HepG2 (cell line): ENCODE measurements at regions not wholly inside any gene's neighbourhood (a gene's known extent, or its start where the extent isn't known, plus 50 kb on each side); places are given as distances from the start of the nearest gene placed in this dataset.

Experiments
- ATF7 ChIP-seq, 2 experiments: fragments of 450-650 bp in 1 of 2; sonication (generic) in 1 of 2; formaldehyde crosslinking in 1 of 2; IDR thresholded peaks; 2 replicates each; pipeline versions ENCODE4 v1.4.0 to v1.6.1; 2016 to 2020; ENCODE audit warnings: antibody characterized with exemption in 1 of 2, mild to moderate bottlenecking in 1 of 2, missing genetic modification reagents in 1 of 2
- CEBPB ChIP-seq: IDR thresholded peaks from 2 replicates; pipeline ENCODE4 v1.6.1; 2011; ENCODE audit warnings: low read depth, low read length, improper control_type of control experiment, borderline replicate concordance
- ZBTB7A ChIP-seq: sonication (generic); formaldehyde crosslinking; IDR thresholded peaks from 2 replicates; pipeline ENCODE4 v1.8.0; 2022; ENCODE audit warnings: mild to moderate bottlenecking, missing genetic modification reagents
- TF ChIP-seq, protein P1 (sequence below): sonication (generic); formaldehyde crosslinking; IDR thresholded peaks from 2 replicates; pipeline ENCODE4 v1.5.1; 2020; ENCODE audit warnings: missing genetic modification reagents, mild to moderate bottlenecking, borderline replicate concordance
- TF ChIP-seq, protein P2 (sequence below): sonication (generic); formaldehyde crosslinking; IDR thresholded peaks from 2 replicates; pipeline ENCODE4 v1.5.0; 2020; ENCODE audit warnings: mild to moderate bottlenecking, missing genetic modification reagents, moderate library complexity
- TF ChIP-seq, protein P3 (sequence below): sonication (generic); formaldehyde crosslinking; IDR thresholded peaks from 2 replicates; pipeline ENCODE4 v1.4.0; 2020; ENCODE audit warnings: missing genetic modification reagents
- TF ChIP-seq, protein P4 (sequence below): IDR thresholded peaks from 2 replicates; pipeline ENCODE4 v1.6.1; 2016; ENCODE audit warnings: mild to moderate bottlenecking

DNA sequence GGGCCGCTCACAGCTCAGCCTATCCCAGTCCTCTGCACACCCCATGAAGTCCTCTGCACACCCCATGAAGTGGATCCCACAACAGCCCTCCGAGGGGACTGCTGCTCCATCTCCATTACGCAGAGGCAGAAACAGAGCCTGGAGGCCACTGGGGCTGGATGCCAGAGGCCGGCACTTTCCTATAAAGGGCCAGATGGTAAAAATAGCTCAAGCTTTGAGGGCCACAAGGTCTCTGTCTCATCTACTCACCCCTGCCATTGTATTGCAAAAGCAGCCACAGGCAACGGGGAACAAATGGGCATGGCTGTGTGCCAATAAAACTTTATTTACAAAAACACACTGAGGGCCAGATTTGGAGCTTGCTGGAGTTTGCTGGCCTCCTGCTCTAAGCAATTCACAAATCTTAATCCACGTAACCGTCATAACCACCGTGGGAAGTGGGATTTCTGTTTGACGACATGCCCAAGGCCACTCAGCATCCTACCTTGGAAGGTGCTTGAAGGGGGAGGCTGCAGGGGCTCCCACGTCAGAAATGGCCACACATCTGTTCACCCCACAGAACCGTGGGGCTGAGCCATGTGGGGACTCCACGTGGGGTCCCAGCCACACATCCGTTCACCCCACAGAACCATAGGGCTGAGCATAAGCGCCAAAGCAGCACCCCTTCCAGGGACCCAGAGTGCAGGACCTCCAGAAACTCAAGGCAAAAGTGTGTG is 92.0 kb downstream of the NCOR2 start:
- TF ChIP-seq, protein P1, sequence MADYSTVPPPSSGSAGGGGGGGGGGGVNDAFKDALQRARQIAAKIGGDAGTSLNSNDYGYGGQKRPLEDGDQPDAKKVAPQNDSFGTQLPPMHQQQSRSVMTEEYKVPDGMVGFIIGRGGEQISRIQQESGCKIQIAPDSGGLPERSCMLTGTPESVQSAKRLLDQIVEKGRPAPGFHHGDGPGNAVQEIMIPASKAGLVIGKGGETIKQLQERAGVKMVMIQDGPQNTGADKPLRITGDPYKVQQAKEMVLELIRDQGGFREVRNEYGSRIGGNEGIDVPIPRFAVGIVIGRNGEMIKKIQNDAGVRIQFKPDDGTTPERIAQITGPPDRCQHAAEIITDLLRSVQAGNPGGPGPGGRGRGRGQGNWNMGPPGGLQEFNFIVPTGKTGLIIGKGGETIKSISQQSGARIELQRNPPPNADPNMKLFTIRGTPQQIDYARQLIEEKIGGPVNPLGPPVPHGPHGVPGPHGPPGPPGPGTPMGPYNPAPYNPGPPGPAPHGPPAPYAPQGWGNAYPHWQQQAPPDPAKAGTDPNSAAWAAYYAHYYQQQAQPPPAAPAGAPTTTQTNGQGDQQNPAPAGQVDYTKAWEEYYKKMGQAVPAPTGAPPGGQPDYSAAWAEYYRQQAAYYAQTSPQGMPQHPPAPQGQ (CRISPR knock-in tag) = no peak
- TF ChIP-seq CEBPB = no peak
- TF ChIP-seq ATF7 (IDR thresholded peaks at IDR 0.05) = no peak
- no peak for TF ChIP-seq ATF7 (CRISPR knock-in tag; IDR thresholded peaks at IDR 0.05)
- TF ChIP-seq, protein P2, sequence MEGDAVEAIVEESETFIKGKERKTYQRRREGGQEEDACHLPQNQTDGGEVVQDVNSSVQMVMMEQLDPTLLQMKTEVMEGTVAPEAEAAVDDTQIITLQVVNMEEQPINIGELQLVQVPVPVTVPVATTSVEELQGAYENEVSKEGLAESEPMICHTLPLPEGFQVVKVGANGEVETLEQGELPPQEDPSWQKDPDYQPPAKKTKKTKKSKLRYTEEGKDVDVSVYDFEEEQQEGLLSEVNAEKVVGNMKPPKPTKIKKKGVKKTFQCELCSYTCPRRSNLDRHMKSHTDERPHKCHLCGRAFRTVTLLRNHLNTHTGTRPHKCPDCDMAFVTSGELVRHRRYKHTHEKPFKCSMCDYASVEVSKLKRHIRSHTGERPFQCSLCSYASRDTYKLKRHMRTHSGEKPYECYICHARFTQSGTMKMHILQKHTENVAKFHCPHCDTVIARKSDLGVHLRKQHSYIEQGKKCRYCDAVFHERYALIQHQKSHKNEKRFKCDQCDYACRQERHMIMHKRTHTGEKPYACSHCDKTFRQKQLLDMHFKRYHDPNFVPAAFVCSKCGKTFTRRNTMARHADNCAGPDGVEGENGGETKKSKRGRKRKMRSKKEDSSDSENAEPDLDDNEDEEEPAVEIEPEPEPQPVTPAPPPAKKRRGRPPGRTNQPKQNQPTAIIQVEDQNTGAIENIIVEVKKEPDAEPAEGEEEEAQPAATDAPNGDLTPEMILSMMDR (CRISPR knock-in tag) = no peak
- TF ChIP-seq, protein P3, sequence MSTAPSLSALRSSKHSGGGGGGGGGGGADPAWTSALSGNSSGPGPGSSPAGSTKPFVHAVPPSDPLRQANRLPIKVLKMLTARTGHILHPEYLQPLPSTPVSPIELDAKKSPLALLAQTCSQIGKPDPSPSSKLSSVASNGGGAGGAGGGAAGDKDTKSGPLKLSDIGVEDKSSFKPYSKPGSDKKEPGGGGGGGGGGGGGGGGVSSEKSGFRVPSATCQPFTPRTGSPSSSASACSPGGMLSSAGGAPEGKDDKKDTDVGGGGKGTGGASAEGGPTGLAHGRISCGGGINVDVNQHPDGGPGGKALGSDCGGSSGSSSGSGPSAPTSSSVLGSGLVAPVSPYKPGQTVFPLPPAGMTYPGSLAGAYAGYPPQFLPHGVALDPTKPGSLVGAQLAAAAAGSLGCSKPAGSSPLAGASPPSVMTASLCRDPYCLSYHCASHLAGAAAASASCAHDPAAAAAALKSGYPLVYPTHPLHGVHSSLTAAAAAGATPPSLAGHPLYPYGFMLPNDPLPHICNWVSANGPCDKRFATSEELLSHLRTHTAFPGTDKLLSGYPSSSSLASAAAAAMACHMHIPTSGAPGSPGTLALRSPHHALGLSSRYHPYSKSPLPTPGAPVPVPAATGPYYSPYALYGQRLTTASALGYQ (CRISPR knock-in tag) = no peak
- TF ChIP-seq ZBTB7A (CRISPR knock-in tag) = no peak
- TF ChIP-seq, protein P4, sequence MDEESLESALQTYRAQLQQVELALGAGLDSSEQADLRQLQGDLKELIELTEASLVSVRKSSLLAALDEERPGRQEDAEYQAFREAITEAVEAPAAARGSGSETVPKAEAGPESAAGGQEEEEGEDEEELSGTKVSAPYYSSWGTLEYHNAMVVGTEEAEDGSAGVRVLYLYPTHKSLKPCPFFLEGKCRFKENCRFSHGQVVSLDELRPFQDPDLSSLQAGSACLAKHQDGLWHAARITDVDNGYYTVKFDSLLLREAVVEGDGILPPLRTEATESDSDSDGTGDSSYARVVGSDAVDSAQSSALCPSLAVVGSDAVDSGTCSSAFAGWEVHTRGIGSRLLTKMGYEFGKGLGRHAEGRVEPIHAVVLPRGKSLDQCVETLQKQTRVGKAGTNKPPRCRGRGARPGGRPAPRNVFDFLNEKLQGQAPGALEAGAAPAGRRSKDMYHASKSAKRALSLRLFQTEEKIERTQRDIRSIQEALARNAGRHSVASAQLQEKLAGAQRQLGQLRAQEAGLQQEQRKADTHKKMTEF (CRISPR knock-in tag) = no peak
